ENCODE measurements at regions not wholly inside any gene's neighbourhood (a gene's known extent, or its start where the extent isn't known, plus 50 kb on each side); places are given as distances from the start of the nearest gene placed in this dataset.

DNA sequence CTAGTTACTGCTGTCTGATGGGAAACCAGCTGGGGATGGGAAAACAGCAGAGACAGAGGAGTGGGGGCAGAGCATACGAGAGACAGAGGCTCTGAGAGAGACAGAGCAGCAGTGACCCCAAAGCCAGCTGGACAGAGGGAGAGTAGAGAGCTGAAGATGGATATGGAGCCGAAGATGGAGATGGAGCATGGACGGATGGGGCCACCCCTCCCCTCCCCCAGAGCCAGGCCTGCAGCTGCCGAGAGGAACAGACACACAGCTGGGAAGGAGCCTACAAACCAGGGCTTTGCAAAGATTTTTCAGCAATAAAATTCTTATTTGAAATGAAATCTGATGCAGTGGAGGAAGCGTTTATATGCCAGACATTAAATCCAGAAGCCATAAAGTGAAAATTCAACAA is 167.6 kb upstream of the LINGO1 start:
- no peak overlapping the region for H3K9ac ChIP-seq (ENCODE audit: low read length in 3 of 3)
- no peaks in the 10 kb centered on the region for H3K27me3 ChIP-seq (ENCODE audit: control insufficient read depth, insufficient read depth, low read length)
- TF ChIP-seq, protein P1, sequence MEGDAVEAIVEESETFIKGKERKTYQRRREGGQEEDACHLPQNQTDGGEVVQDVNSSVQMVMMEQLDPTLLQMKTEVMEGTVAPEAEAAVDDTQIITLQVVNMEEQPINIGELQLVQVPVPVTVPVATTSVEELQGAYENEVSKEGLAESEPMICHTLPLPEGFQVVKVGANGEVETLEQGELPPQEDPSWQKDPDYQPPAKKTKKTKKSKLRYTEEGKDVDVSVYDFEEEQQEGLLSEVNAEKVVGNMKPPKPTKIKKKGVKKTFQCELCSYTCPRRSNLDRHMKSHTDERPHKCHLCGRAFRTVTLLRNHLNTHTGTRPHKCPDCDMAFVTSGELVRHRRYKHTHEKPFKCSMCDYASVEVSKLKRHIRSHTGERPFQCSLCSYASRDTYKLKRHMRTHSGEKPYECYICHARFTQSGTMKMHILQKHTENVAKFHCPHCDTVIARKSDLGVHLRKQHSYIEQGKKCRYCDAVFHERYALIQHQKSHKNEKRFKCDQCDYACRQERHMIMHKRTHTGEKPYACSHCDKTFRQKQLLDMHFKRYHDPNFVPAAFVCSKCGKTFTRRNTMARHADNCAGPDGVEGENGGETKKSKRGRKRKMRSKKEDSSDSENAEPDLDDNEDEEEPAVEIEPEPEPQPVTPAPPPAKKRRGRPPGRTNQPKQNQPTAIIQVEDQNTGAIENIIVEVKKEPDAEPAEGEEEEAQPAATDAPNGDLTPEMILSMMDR (IDR thresholded peaks at IDR 0.05; ENCODE audit: borderline replicate concordance, extremely low read depth, insufficient read depth) = no peak
- H3K36me3 ChIP-seq (ENCODE audit: control insufficient read depth in 2 of 3, insufficient read depth in 3 of 3, low read length in 3 of 3) = no peaks in the 10 kb centered on the region
- no peak overlapping the region for H3K4me3 ChIP-seq (ENCODE audit: low read length in 3 of 3)
- DNase-seq (no peak), FAIRE-seq (no peak)
- no peak overlapping the region for H3K27ac ChIP-seq (ENCODE audit: low read depth in 2 of 2, low read length in 2 of 2)
- no peaks in the 10 kb centered on the region for H3K9me3 ChIP-seq (ENCODE audit: control insufficient read depth in 2 of 3, insufficient read depth in 1 of 3, low read length in 3 of 3)
- intact Hi-C loops (cut with DNase I) = no loop called here
- H3K4me1 ChIP-seq (ENCODE audit: control insufficient read depth in 2 of 3, insufficient read depth in 2 of 3, low read depth in 1 of 3, low read length in 3 of 3) = no peaks in the 10 kb centered on the region

DNA sequence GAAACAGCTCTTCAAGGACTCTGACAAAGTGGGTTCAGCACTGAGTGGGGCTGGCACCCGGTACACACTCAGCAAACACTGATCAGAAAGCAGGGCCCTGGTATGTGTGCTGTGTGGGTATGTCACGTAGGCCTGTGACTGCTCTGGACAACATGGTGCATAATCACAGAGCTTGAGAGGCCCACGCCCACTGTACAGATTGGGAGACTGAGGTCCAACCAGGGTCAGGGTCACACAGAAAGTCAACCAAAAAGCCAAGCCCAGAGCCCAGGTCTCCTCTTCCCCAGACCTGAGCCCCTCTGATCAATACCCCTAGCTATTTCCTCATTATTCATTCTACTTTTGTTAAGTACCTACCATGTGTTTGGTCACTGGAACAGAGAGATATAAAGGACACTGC is 166.1 kb upstream of the LINGO1 start:
- no peak for FAIRE-seq
- H3K4me1 ChIP-seq (ENCODE audit: control insufficient read depth in 2 of 3, insufficient read depth in 2 of 3, low read depth in 1 of 3, low read length in 3 of 3) = no peaks in the 10 kb centered on the region
- no peak overlapping the region for H3K4me3 ChIP-seq (ENCODE audit: low read length in 3 of 3)
- intact Hi-C loops (cut with DNase I) = no loop called here
- H3K9me3 ChIP-seq (ENCODE audit: control insufficient read depth in 2 of 3, insufficient read depth in 1 of 3, low read length in 3 of 3) = no peaks in the 10 kb centered on the region
- no peak for DNase-seq
- H3K9ac ChIP-seq (ENCODE audit: low read length in 3 of 3) = no peak overlapping the region
- TF ChIP-seq, protein P1 (IDR thresholded peaks at IDR 0.05; ENCODE audit: borderline replicate concordance, extremely low read depth, insufficient read depth) = no peak
- no peaks in the 10 kb centered on the region for H3K36me3 ChIP-seq (ENCODE audit: control insufficient read depth in 2 of 3, insufficient read depth in 3 of 3, low read length in 3 of 3)
- no peaks in the 10 kb centered on the region for H3K27me3 ChIP-seq (ENCODE audit: control insufficient read depth, insufficient read depth, low read length)
- H3K27ac ChIP-seq (ENCODE audit: low read depth in 2 of 2, low read length in 2 of 2) = no peak overlapping the region

DNA sequence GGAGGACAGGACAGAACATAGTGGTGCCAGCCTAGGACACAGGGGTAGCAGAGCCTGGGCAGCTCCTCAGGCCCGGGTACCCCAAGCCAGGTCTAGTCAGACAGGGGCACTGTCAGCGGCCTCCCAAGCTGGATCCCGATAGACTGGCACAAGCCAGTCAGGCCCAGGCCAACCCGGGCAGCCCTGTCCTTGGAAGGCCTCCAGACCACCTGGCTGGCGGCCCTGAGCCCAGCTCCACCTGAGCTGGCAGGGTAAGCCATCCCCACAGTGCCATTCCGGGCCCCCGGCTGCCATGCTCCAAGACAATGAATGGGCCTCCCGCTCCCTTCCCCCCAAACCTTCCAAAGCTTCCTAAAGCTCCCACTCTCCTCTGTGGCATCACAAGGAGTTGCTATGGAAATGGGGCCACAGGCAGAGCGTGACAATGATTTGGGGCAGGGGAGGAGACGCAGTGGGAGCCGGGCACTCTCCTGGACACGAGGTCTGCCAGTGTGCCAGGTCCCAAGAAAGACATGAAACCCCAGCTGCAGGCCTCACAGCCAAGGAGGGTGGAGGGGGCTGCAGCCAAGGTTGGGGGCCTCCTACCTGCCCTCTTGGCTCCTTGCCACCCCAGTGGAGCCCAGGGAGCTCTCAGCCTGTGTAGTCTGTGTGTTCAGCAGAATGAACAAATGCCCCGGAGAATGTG is 165.6 kb upstream of the LINGO1 start:
- FAIRE-seq (no peak), DNase-seq (no peak)
- no peaks in the 10 kb centered on the region for H3K27me3 ChIP-seq (ENCODE audit: control insufficient read depth, insufficient read depth, low read length)
- TF ChIP-seq, protein P1 (IDR thresholded peaks at IDR 0.05; ENCODE audit: borderline replicate concordance, extremely low read depth, insufficient read depth) = no peak
- no peak overlapping the region for H3K27ac ChIP-seq (ENCODE audit: low read depth in 2 of 2, low read length in 2 of 2)
- no peak overlapping the region for H3K4me3 ChIP-seq (ENCODE audit: low read length in 3 of 3)
- no peak overlapping the region for H3K9ac ChIP-seq (ENCODE audit: low read length in 3 of 3)
- no peaks in the 10 kb centered on the region for H3K4me1 ChIP-seq (ENCODE audit: control insufficient read depth in 2 of 3, insufficient read depth in 2 of 3, low read depth in 1 of 3, low read length in 3 of 3)
- intact Hi-C loops (cut with DNase I) = no loop called here
- no peaks in the 10 kb centered on the region for H3K36me3 ChIP-seq (ENCODE audit: control insufficient read depth in 2 of 3, insufficient read depth in 3 of 3, low read length in 3 of 3)
- no peaks in the 10 kb centered on the region for H3K9me3 ChIP-seq (ENCODE audit: control insufficient read depth in 2 of 3, insufficient read depth in 1 of 3, low read length in 3 of 3)

DNA sequence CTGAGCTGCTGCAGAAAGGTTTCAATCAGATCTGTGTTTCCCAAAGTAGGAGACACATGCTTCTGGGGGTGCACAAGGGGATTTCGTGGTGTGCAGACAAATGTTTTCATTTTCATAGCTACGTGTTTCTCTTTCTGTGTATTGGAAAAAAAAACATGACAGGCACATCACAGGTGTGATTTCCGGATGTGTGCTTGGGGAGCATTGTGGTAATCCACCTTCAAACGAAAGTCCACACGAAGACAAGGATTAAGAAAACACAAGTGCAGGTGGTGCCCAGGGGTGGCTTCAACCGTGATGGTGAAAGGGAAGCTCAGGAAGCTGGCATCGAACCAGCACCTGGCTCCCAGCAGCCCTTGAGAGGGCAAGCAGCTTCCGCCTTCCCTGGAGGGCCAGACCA is 164.6 kb upstream of the LINGO1 start:
- Histone ChIP-seq H3K4me1 (ENCODE audit: control insufficient read depth in 2 of 3, insufficient read depth in 2 of 3, low read depth in 1 of 3, low read length in 3 of 3) (no peaks in the 10 kb centered on the region), H3K9ac (ENCODE audit: low read length in 3 of 3) (no peak overlapping the region), H3K27me3 (ENCODE audit: control insufficient read depth, insufficient read depth, low read length) (no peaks in the 10 kb centered on the region), H3K36me3 (ENCODE audit: control insufficient read depth in 2 of 3, insufficient read depth in 3 of 3, low read length in 3 of 3) (no peaks in the 10 kb centered on the region), H3K4me3 (ENCODE audit: low read length in 3 of 3) (no peak overlapping the region), H3K9me3 (ENCODE audit: control insufficient read depth in 2 of 3, insufficient read depth in 1 of 3, low read length in 3 of 3) (no peaks in the 10 kb centered on the region), H3K27ac (ENCODE audit: low read depth in 2 of 2, low read length in 2 of 2) (no peak overlapping the region)
- TF ChIP-seq, protein P1 (IDR thresholded peaks at IDR 0.05; ENCODE audit: borderline replicate concordance, extremely low read depth, insufficient read depth) = no peak
- intact Hi-C loops (cut with DNase I) = no loop called here
- DNase-seq = no peak
- no peak for FAIRE-seq

All from kidney (tissue), 13 donors.